Tibial nerve (tissue), 4 donors: ENCODE measurements at regions not wholly inside any gene's neighbourhood (a gene's known extent, or its start where the extent isn't known, plus 50 kb on each side); places are given as distances from the start of the nearest gene placed in this dataset.

Source experiments
- EP300 ChIP-seq, 2 donors: sonication (generic); formaldehyde crosslinking; IDR thresholded peaks; one replicate each; pipeline ENCODE4 v1.6.1; 2017; ENCODE audit warnings: antibody characterized with exemption in 2 of 2, mild to moderate bottlenecking in 1 of 2
- POLR2A ChIP-seq, 2 donors: fragments of 450-650 bp; IDR thresholded peaks; one replicate each; pipeline ENCODE4 v1.6.1; 2017; ENCODE audit warnings: antibody characterized with exemption in 2 of 2, mild to moderate bottlenecking in 2 of 2, moderate library complexity in 2 of 2
- TF ChIP-seq, protein P1 (sequence below), 5 experiments: fragments of 200-600 bp in 3 of 5; fragments of 450-650 bp in 2 of 5; sonication (generic) in 3 of 5; IDR thresholded peaks; one replicate each; pipeline ENCODE4 v1.5.1; 2016 to 2019; ENCODE audit warnings: antibody characterized with exemption in 5 of 5, mild to moderate bottlenecking in 3 of 5, moderate library complexity in 2 of 5

DNA sequence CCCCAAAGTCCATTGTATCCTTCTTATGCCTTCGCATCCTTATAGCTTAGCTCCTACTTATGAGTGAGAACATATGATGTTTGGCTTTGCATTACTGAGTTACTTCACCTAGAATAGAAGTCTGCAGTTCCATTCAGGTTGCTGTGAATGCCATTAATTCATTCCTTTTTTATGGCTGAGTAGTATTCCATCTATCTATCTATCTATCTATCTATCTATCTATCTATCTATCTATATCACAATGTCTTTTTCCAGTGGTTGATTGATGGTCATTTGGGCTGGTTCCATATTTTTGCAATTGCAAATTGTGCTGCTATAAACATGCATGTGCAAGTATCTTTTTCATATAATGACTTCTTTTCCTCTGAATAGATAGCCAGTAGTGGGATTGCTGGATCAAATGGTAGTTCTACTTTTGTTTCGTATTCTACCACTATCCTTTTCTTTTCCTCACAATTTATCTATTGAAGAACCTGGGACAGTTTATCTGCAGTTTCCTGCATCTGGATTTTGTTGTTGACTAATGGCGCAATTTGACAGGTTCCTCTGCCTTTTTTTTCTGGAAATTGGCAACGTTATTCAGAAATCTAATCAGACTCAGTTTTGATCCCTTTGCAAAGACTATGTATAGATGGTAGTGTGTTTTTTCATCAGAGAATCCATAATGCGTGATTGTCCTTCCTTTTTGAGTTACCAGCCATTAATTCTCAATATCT lies 287.2 kb downstream of the ARL4A start:
- TF ChIP-seq, protein P1, sequence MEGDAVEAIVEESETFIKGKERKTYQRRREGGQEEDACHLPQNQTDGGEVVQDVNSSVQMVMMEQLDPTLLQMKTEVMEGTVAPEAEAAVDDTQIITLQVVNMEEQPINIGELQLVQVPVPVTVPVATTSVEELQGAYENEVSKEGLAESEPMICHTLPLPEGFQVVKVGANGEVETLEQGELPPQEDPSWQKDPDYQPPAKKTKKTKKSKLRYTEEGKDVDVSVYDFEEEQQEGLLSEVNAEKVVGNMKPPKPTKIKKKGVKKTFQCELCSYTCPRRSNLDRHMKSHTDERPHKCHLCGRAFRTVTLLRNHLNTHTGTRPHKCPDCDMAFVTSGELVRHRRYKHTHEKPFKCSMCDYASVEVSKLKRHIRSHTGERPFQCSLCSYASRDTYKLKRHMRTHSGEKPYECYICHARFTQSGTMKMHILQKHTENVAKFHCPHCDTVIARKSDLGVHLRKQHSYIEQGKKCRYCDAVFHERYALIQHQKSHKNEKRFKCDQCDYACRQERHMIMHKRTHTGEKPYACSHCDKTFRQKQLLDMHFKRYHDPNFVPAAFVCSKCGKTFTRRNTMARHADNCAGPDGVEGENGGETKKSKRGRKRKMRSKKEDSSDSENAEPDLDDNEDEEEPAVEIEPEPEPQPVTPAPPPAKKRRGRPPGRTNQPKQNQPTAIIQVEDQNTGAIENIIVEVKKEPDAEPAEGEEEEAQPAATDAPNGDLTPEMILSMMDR (IDR thresholded peaks at IDR 0.05): no peak
- TF ChIP-seq POLR2A (IDR thresholded peaks at IDR 0.05) (no peak), EP300 (IDR thresholded peaks at IDR 0.05) (no peak)
